ENCODE measurements at regions not wholly inside any gene's neighbourhood (a gene's known extent, or its start where the extent isn't known, plus 50 kb on each side); places are given as distances from the start of the nearest gene placed in this dataset.

- DNase-seq, result no peak
These were observed 75.3 kb upstream of the SNRPN start for GRCh38 chr15:24879492-24879891.

DNA sequence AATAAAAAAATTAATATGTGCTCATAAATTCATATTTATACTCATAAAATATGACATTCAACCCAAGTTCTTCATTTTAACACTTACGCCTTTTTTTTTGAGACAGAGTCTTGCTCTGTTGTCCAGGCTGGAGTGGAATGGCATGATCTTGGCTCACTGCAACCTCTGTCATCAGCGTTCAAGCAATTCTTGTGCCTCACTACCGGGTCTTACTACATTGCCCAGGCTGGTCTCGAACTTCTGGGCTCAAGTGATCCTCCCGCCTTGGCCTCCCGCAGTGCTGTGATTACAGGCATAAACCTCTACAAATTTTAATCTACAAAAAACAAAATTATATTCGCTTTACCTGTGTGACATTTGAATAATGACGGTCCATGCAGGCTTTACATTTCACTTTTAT is 74.1 kb upstream of the SNRPN start:
- no peak for TF ChIP-seq POLR2A (IDR thresholded peaks at IDR 0.05)
- no peak for TF ChIP-seq EP300 (IDR thresholded peaks at IDR 0.05)
- no peak for TF ChIP-seq CTCF (IDR thresholded peaks at IDR 0.05)
- Histone ChIP-seq H3K4me3 (no peak overlapping the region), H3K4me1 (ENCODE audit: insufficient read depth) (no peaks in the 10 kb centered on the region), H3K9me3 (no peaks in the 10 kb centered on the region), H3K36me3 (no peaks in the 10 kb centered on the region), H3K27ac (no peak overlapping the region), H3K27me3 (no peaks in the 10 kb centered on the region)
- DNase-seq, result no peak
- 68 to 85% (median 71%) methylated on average over 8 of the region's 8 CpGs for WGBS, 3 donors
- intact Hi-C loops (cut with DNase I), result loop anchor here in 1 of 4 donors (10.0 kb wide), 1 partner anchor 54 kb away; no protein-coding TSS in a partner anchor

More at GRCh38 chr15:24879492-24879891, 75.3 kb upstream of the SNRPN start:
- Histone ChIP-seq H3K27me3 (no peaks in the 10 kb centered on the region), H3K27ac (no peak overlapping the region), H3K4me1 (ENCODE audit: insufficient read depth) (no peaks in the 10 kb centered on the region), H3K36me3 (no peaks in the 10 kb centered on the region), H3K9me3 (no peaks in the 10 kb centered on the region), H3K4me3 (no peak overlapping the region)
- WGBS, 3 donors, result 53 to 74% (median 58%) methylated on average over 2 of the region's 2 CpGs
- intact Hi-C loops (cut with DNase I), result no loop called here
- TF ChIP-seq EP300 (IDR thresholded peaks at IDR 0.05), result no peak
- TF ChIP-seq POLR2A (IDR thresholded peaks at IDR 0.05), result no peak
- TF ChIP-seq CTCF (IDR thresholded peaks at IDR 0.05), result no peak

DNA sequence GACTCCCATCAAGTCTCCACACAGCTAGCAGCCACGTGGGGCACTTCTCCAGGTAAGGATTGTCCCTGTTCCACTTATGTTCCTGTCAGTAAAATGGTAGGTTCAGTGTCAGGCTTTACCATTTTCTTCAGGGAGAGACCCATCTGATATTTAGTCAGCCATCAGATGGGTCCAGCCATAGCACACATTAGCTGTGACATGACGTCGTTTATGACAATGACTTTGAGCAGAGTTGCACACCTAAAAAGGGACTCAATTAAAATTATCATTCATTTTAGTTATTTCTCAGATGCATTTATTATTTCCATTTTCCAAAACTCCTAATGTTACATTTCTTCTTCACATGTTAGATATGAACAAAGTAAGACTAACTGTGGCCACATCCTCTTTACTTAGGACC is 68.2 kb upstream of the SNRPN start:
- no peak for TF ChIP-seq POLR2A (IDR thresholded peaks at IDR 0.05)
- Histone ChIP-seq H3K9me3 (peaks cover 0 to 2% of the 10 kb centered on the region in 2 donors), H3K27ac (no peak overlapping the region), H3K36me3 (no peaks in the 10 kb centered on the region), H3K27me3 (no peaks in the 10 kb centered on the region), H3K4me1 (ENCODE audit: insufficient read depth) (no peaks in the 10 kb centered on the region), H3K4me3 (no peak overlapping the region)
- 76 to 81% (median 76%) methylated on average over 3 of the region's 3 CpGs for WGBS, 3 donors
- intact Hi-C loops (cut with DNase I), result loop anchor here in 1 of 4 donors (10.0 kb wide), 1 partner anchor 48 kb away; no protein-coding TSS in a partner anchor
- DNase-seq, result no peak

GRCh38 chr15:24898715-24899272 is 56.0 kb upstream of the SNRPN start:
- DNase-seq, result no peak
- no peak overlapping the region for H3K27ac ChIP-seq
- no peaks in the 10 kb centered on the region for H3K9me3 ChIP-seq
- H3K4me1 ChIP-seq (ENCODE audit: insufficient read depth), result peaks cover 1% of the 10 kb centered on the region
- WGBS, 3 donors, result 55 to 63% (median 61%) methylated on average over 8 of the region's 8 CpGs
- H3K27me3 ChIP-seq, result no peaks in the 10 kb centered on the region
- H3K36me3 ChIP-seq, result no peaks in the 10 kb centered on the region
- TF ChIP-seq EP300 (IDR thresholded peaks at IDR 0.05) (no peak), CTCF (IDR thresholded peaks at IDR 0.05) (no peak), POLR2A (IDR thresholded peaks at IDR 0.05) (no peak)
- intact Hi-C loops (cut with DNase I), result no loop called here
- H3K4me3 ChIP-seq, result no peak overlapping the region

GRCh38 chr15:24899367-24899766 is 55.4 kb upstream of the SNRPN start:
- H3K27ac ChIP-seq, result no peak overlapping the region
- TF ChIP-seq CTCF (IDR thresholded peaks at IDR 0.05) (no peak), POLR2A (IDR thresholded peaks at IDR 0.05) (no peak), EP300 (IDR thresholded peaks at IDR 0.05) (no peak)
- H3K4me3 ChIP-seq, result no peak overlapping the region
- no peaks in the 10 kb centered on the region for H3K27me3 ChIP-seq
- H3K4me1 ChIP-seq (ENCODE audit: insufficient read depth), result peaks cover 1% of the 10 kb centered on the region
- no peaks in the 10 kb centered on the region for H3K9me3 ChIP-seq
- DNase-seq, result no peak
- intact Hi-C loops (cut with DNase I), result no loop called here
- WGBS, 3 donors, result 68 to 79% (median 69%) methylated on average over 3 of the region's 3 CpGs
- no peaks in the 10 kb centered on the region for H3K36me3 ChIP-seq

All from ovary (tissue), 7 donors.